ENCODE measurements at regions not wholly inside any gene's neighbourhood (a gene's known extent, or its start where the extent isn't known, plus 50 kb on each side); places are given as distances from the start of the nearest gene placed in this dataset.

- Histone ChIP-seq H3K27me3 (ENCODE audit: control insufficient read depth, insufficient read depth, low read length) (no peaks in the 10 kb centered on the region), H3K4me3 (ENCODE audit: low read depth, low read length) (no peak overlapping the region), H3K36me3 (ENCODE audit: control insufficient read depth, insufficient read depth, low read length) (no peaks in the 10 kb centered on the region)
- TF ChIP-seq CTCF (IDR thresholded peaks at IDR 0.05; ENCODE audit: insufficient read depth, low read length, poor library complexity, severe bottlenecking) = no peak
- no peak for DNase-seq (ENCODE audit: low read depth)
Measured at GRCh38 chr14:27164139-27164538, 566.3 kb upstream of the NOVA1 start.

- TF ChIP-seq CTCF (IDR thresholded peaks at IDR 0.05; ENCODE audit: insufficient read depth, low read length, poor library complexity, severe bottlenecking) = no peak
- no peak overlapping the region for H3K4me3 ChIP-seq (ENCODE audit: low read depth, low read length)
- H3K27me3 ChIP-seq (ENCODE audit: control insufficient read depth, insufficient read depth, low read length) = no peaks in the 10 kb centered on the region
- DNase-seq (ENCODE audit: low read depth) = no peak
- H3K36me3 ChIP-seq (ENCODE audit: control insufficient read depth, insufficient read depth, low read length) = no peaks in the 10 kb centered on the region
Measured at GRCh38 chr14:27175489-27175888, 577.7 kb upstream of the NOVA1 start.

GRCh38 chr14:27181333-27181732 is 583.5 kb upstream of the NOVA1 start:
- DNase-seq (ENCODE audit: low read depth) = no peak
- no peak overlapping the region for H3K4me3 ChIP-seq (ENCODE audit: low read depth, low read length)
- TF ChIP-seq CTCF (IDR thresholded peaks at IDR 0.05; ENCODE audit: insufficient read depth, low read length, poor library complexity, severe bottlenecking) = no peak
- no peaks in the 10 kb centered on the region for H3K27me3 ChIP-seq (ENCODE audit: control insufficient read depth, insufficient read depth, low read length)
- H3K36me3 ChIP-seq (ENCODE audit: control insufficient read depth, insufficient read depth, low read length) = no peaks in the 10 kb centered on the region

- no peak for TF ChIP-seq CTCF (IDR thresholded peaks at IDR 0.05; ENCODE audit: insufficient read depth, low read length, poor library complexity, severe bottlenecking)
- Histone ChIP-seq H3K36me3 (ENCODE audit: control insufficient read depth, insufficient read depth, low read length) (no peaks in the 10 kb centered on the region), H3K27me3 (ENCODE audit: control insufficient read depth, insufficient read depth, low read length) (no peaks in the 10 kb centered on the region), H3K4me3 (ENCODE audit: low read depth, low read length) (no peak overlapping the region)
- no peak for DNase-seq (ENCODE audit: low read depth)
Measured at GRCh38 chr14:27184427-27184826, 586.6 kb upstream of the NOVA1 start.

GRCh38 chr14:27186048-27186447 is 588.2 kb upstream of the NOVA1 start:
- no peak for TF ChIP-seq CTCF (IDR thresholded peaks at IDR 0.05; ENCODE audit: insufficient read depth, low read length, poor library complexity, severe bottlenecking)
- Histone ChIP-seq H3K36me3 (ENCODE audit: control insufficient read depth, insufficient read depth, low read length) (no peaks in the 10 kb centered on the region), H3K4me3 (ENCODE audit: low read depth, low read length) (no peak overlapping the region), H3K27me3 (ENCODE audit: control insufficient read depth, insufficient read depth, low read length) (no peaks in the 10 kb centered on the region)
- no peak for DNase-seq (ENCODE audit: low read depth)

GRCh38 chr14:27187136-27187535 is 589.3 kb upstream of the NOVA1 start:
- TF ChIP-seq CTCF (IDR thresholded peaks at IDR 0.05; ENCODE audit: insufficient read depth, low read length, poor library complexity, severe bottlenecking) = no peak
- no peaks in the 10 kb centered on the region for H3K36me3 ChIP-seq (ENCODE audit: control insufficient read depth, insufficient read depth, low read length)
- no peak overlapping the region for H3K4me3 ChIP-seq (ENCODE audit: low read depth, low read length)
- no peak for DNase-seq (ENCODE audit: low read depth)
- H3K27me3 ChIP-seq (ENCODE audit: control insufficient read depth, insufficient read depth, low read length) = no peaks in the 10 kb centered on the region

Measured in kidney epithelial cell (primary cell).